GM12878 (cell line): ENCODE measurements at regions not wholly inside any gene's neighbourhood (a gene's known extent, or its start where the extent isn't known, plus 50 kb on each side); places are given as distances from the start of the nearest gene placed in this dataset.

Source experiments
- ATAC-seq: fragments of 200-7000 bp; cut with Tn5 transposase; 3 replicates; pipeline ENCODE4 v1.9.1; 2020; ENCODE audit warnings: mild to moderate bottlenecking, moderate library complexity
- BruUV-seq: library from RNA; stranded (reverse); fragments of 400-500 nt; replicated peaks from 2 replicates; lab custom pipeline; 2021; lab: Mats Ljungman, UMichigan
- CTCF ChIA-PET: fragments of 300-600 bp; sonication (Branson Sonifier 250); formaldehyde crosslinking; extraction: SDS; loops from one replicate; lab custom pipeline; 2021; ENCODE audit warnings: inconsistent platforms; lab: Yijun Ruan, JAX
- POLR2A ChIA-PET: fragments of 350-600 bp; formaldehyde crosslinking; extraction: SDS; loops from one replicate; lab custom pipeline; 2021; ENCODE audit warnings: inconsistent platforms; lab: Charles Lee
- RAD21 ChIA-PET: fragments of 300-600 bp; sonication (Branson Sonifier 250); formaldehyde crosslinking; loops from one replicate; lab custom pipeline; 2023; ENCODE audit warnings: antibody characterized with exemption; ENCODE audit not compliant: unreplicated experiment; lab: Charles Lee
- SMC1A ChIA-PET: fragments of 300-600 bp; sonication (Branson Sonifier 250); formaldehyde crosslinking; loops from one replicate; lab custom pipeline; 2023; ENCODE audit not compliant: unreplicated experiment, uncharacterized antibody; lab: Charles Lee
- DNase-seq: peaks from one replicate; pipeline ENCODE4 v3.0.0-alpha.2; 2011; ENCODE audit warnings: low read depth, low spot score
- FAIRE-seq: peaks from 3 replicates; lab custom pipeline; 2011; peaks lifted over from hg19 to GRCh38; lab: Jason Lieb, UNC
- H2AFZ ChIP-seq: 2 replicates; pipeline ENCODE4 v1.6.0; 2011; ENCODE audit warnings: low read depth, low read length, control low read depth; ENCODE audit not compliant: control insufficient read depth
- H3K27ac ChIP-seq: 2 replicates; pipeline ENCODE4 v1.5.1; 2011; ENCODE audit warnings: control low read depth; ENCODE audit not compliant: control insufficient read depth, insufficient read depth
- H3K27me3 ChIP-seq, 2 experiments: replicated peaks in 1 of 2; 2 replicates each; pipeline versions ENCODE4 v1.6.0 to v1.6.1; 2011; ENCODE audit warnings: low read length in 1 of 2; ENCODE audit not compliant: control insufficient read depth in 2 of 2, insufficient read depth in 2 of 2
- H3K36me3 ChIP-seq, 2 experiments: 2 replicates each; pipeline ENCODE4 v1.5.1; 2011; ENCODE audit warnings: low read length in 1 of 2; ENCODE audit not compliant: control insufficient read depth in 2 of 2, insufficient read depth in 2 of 2
- H3K4me1 ChIP-seq: 2 replicates; pipeline ENCODE4 v1.6.1; 2011; ENCODE audit warnings: mild to moderate bottlenecking, low read length, moderate library complexity, mixed read lengths; ENCODE audit not compliant: control insufficient read depth, insufficient read depth
- H3K4me2 ChIP-seq: 2 replicates; pipeline ENCODE4 v1.6.0; 2011; ENCODE audit warnings: control low read depth; ENCODE audit not compliant: control insufficient read depth, insufficient read depth
- H3K4me3 ChIP-seq: fragments of 200-600 bp; sonication (generic); 2 replicates; pipeline ENCODE4 v1.5.1; 2016
- H3K79me2 ChIP-seq: 2 replicates; pipeline ENCODE4 v1.6.0; 2011; ENCODE audit warnings: low read length; ENCODE audit not compliant: control insufficient read depth, insufficient read depth
- H3K9ac ChIP-seq: 2 replicates; pipeline ENCODE4 v1.8.0; 2011; ENCODE audit warnings: low read length, control low read depth, mixed read lengths; ENCODE audit not compliant: control insufficient read depth, insufficient read depth
- H3K9me3 ChIP-seq: replicated peaks from 3 replicates; pipeline ENCODE4 v1.5.1; 2011; ENCODE audit warnings: mild to moderate bottlenecking, low read length; ENCODE audit not compliant: control insufficient read depth, insufficient read depth
- H4K20me1 ChIP-seq: 2 replicates; pipeline ENCODE4 v1.6.0; 2011; ENCODE audit not compliant: control insufficient read depth, insufficient read depth
- ATF3 ChIP-seq: IDR thresholded peaks from 2 replicates; pipeline ENCODE4 v1.6.1; 2011; ENCODE audit warnings: low read depth, mild to moderate bottlenecking, low read length, moderate library complexity, borderline replicate concordance; ENCODE audit errors: extremely low read depth
- CBFB ChIP-seq: IDR thresholded peaks from 2 replicates; pipeline ENCODE4 v1.6.1; 2016; ENCODE audit warnings: antibody characterized with exemption, low read depth
- CHD2 ChIP-seq: IDR thresholded peaks from 2 replicates; pipeline ENCODE4 v1.6.1; 2011; ENCODE audit warnings: low read depth, low read length, improper control_type of control experiment, borderline replicate concordance
- CREB1 ChIP-seq: IDR thresholded peaks from 2 replicates; pipeline ENCODE4 v1.6.1; 2012; ENCODE audit warnings: low read depth, mild to moderate bottlenecking, inconsistent platforms
- E2F8 ChIP-seq: fragments of 450-650 bp; IDR thresholded peaks from 2 replicates; pipeline ENCODE4 v1.6.1; 2018; ENCODE audit warnings: mild to moderate bottlenecking, low read depth, moderate library complexity; ENCODE audit not compliant: partially characterized antibody
- ETV6 ChIP-seq, 2 experiments: fragments of 450-650 bp in 1 of 2; IDR thresholded peaks in 1 of 2; conservative IDR thresholded peaks in 1 of 2; 2 replicates each; pipeline ENCODE4 v1.6.1; 2014; ENCODE audit warnings: antibody characterized with exemption in 1 of 2, borderline replicate concordance in 1 of 2, low read depth in 1 of 2, mild to moderate bottlenecking in 1 of 2, moderate library complexity in 1 of 2
- HCFC1 ChIP-seq: fragments of 150-350 bp; IDR thresholded peaks from 2 replicates; pipeline ENCODE4 v1.6.1; 2014; ENCODE audit warnings: low read length
- HSF1 ChIP-seq: fragments of 150-350 bp; IDR thresholded peaks from 2 replicates; pipeline ENCODE4 v1.6.1; 2014; ENCODE audit warnings: mild to moderate bottlenecking, low read depth, low read length
- IRF4 ChIP-seq: IDR thresholded peaks from 2 replicates; pipeline ENCODE4 v1.6.1; 2011; ENCODE audit warnings: low read depth, low read length
- MEF2A ChIP-seq: IDR thresholded peaks from 2 replicates; pipeline ENCODE4 v1.6.1; 2011; ENCODE audit warnings: low read depth, mild to moderate bottlenecking, low read length, moderate library complexity; ENCODE audit not compliant: insufficient read depth
- NFXL1 ChIP-seq: fragments of 450-650 bp; IDR thresholded peaks from 2 replicates; pipeline ENCODE4 v1.6.1; 2017; ENCODE audit warnings: antibody characterized with exemption, mild to moderate bottlenecking, borderline replicate concordance
- NRF1 ChIP-seq: conservative IDR thresholded peaks from 2 replicates; pipeline ENCODE4 v1.6.1; 2011; ENCODE audit warnings: mild to moderate bottlenecking, low read depth, low read length, improper control_type of control experiment
- RB1 ChIP-seq: fragments of 450-650 bp; formaldehyde crosslinking; IDR thresholded peaks from 2 replicates; pipeline ENCODE4 v1.6.1; 2017; ENCODE audit warnings: mild to moderate bottlenecking, borderline replicate concordance
- SMARCA5 ChIP-seq: fragments of 450-650 bp; IDR thresholded peaks from 2 replicates; pipeline ENCODE4 v1.6.1; 2017; ENCODE audit warnings: mild to moderate bottlenecking
- YBX1 ChIP-seq: fragments of 450-650 bp; IDR thresholded peaks from 2 replicates; pipeline ENCODE4 v1.6.1; 2016; ENCODE audit warnings: antibody characterized with exemption
- ZNF207 ChIP-seq: fragments of 450-650 bp; IDR thresholded peaks from 2 replicates; pipeline ENCODE4 v1.6.1; 2014; ENCODE audit warnings: antibody characterized with exemption, mild to moderate bottlenecking, borderline replicate concordance
- ZNF24 ChIP-seq: fragments of 450-650 bp; IDR thresholded peaks from 2 replicates; pipeline ENCODE4 v1.6.1; 2017; ENCODE audit warnings: antibody characterized with exemption, mild to moderate bottlenecking
- WGBS: methylation state at CpG from one replicate; pipeline ENCODE4 v1.1.6; 2016; ENCODE audit warnings: low lambda C conversion rate; ENCODE audit not compliant: insufficient replicate concordance, insufficient coverage; ENCODE audit errors: missing lambda C conversion rate; 5-methylcytosine and 5-hydroxymethylcytosine counted together
- in situ Hi-C: fragments of 300-500 bp; cut with MboI; formaldehyde crosslinking; loops from 9 replicates; pipeline ENCODE4 v1.14.3; 2018; ENCODE audit warnings: mixed read lengths
- intact Hi-C: fragments of 100-400 bp; cut with micrococcal nuclease; formaldehyde crosslinking; loops from one replicate; pipeline ENCODE4 v1.14.2; 2022; ENCODE audit not compliant: unreplicated experiment

GRCh38 chr11:70881948-70882715, 370.2 kb downstream of the SHANK2 start:
- H3K4me2 ChIP-seq = no peak overlapping the region
- no peaks in the 10 kb centered on the region for H3K36me3 ChIP-seq
- 18% methylated on average over 8 of the region's 8 CpGs for WGBS
- DNase-seq = no peak
- no peaks in the 10 kb centered on the region for H3K9me3 ChIP-seq
- H4K20me1 ChIP-seq = no peaks in the 10 kb centered on the region
- no peaks in the 10 kb centered on the region for H3K4me1 ChIP-seq
- ChIA-PET POLR2A (no interaction called here), SMC1A (no interaction called here), CTCF (no interaction called here), RAD21 (no interaction called here)
- H3K9ac ChIP-seq = no peak overlapping the region
- no TSS peak for BruUV-seq
- no peak for ATAC-seq
- H3K27me3 ChIP-seq = no peaks in the 10 kb centered on the region; a peak in 1 of 4 replicates
- H3K27ac ChIP-seq = no peak overlapping the region
- no peak for FAIRE-seq
- in situ Hi-C loops (no loop called here), intact Hi-C loops (no loop called here)
- H2AFZ ChIP-seq = no peak overlapping the region
- H3K4me3 ChIP-seq = no peak overlapping the region
- H3K79me2 ChIP-seq = no peaks in the 10 kb centered on the region
- TF ChIP-seq IRF4 (no peak), CREB1 (no peak), HCFC1 (no peak), NRF1 (no peak), HSF1 (no peak), ZNF207 (no peak), NFXL1 (no peak), ETV6 (conservative IDR thresholded peaks at IDR 0.05 in 1 of 2, IDR thresholded peaks at IDR 0.05 in 1 of 2; ENCODE audit: borderline replicate concordance in 1 of 2, low read depth in 1 of 2) (no peak), E2F8 (no peak), RB1 (no peak), YBX1 (no peak), MEF2A (no peak), CBFB (no peak), ATF3 (no peak), SMARCA5 (no peak), ZNF24 (no peak), CHD2 (no peak)
